H9 (cell line): ENCODE measurements at regions not wholly inside any gene's neighbourhood (a gene's known extent, or its start where the extent isn't known, plus 50 kb on each side); places are given as distances from the start of the nearest gene placed in this dataset.

ENCODE experiments used
- DNase-seq: peaks from one replicate; pipeline ENCODE4 v3.0.0-alpha.2; 2017
- H2AFZ ChIP-seq: one replicate; pipeline ENCODE4 v1.6.1; 2013; ENCODE audit warnings: mild to moderate bottlenecking, low read length, control low read depth, moderate library complexity
- H2AK5ac ChIP-seq: 2 replicates; pipeline ENCODE4 v1.6.1; 2013; ENCODE audit warnings: low read length, control low read depth, mixed read lengths; ENCODE audit not compliant: insufficient read length
- H2BK120ac ChIP-seq: one replicate; pipeline ENCODE4 v1.6.1; 2013; ENCODE audit warnings: low read depth, mild to moderate bottlenecking, low read length, control low read depth, inconsistent platforms; ENCODE audit not compliant: poor library complexity, severe bottlenecking
- H2BK12ac ChIP-seq: 2 replicates; pipeline ENCODE4 v1.6.1; 2013; ENCODE audit warnings: low read length, control low read depth, mixed read lengths, low read depth; ENCODE audit not compliant: insufficient read length
- H2BK15ac ChIP-seq: 2 replicates; pipeline ENCODE4 v1.6.1; 2013; ENCODE audit warnings: low read depth, low read length, control low read depth
- H2BK20ac ChIP-seq: one replicate; pipeline ENCODE4 v1.6.1; 2013; ENCODE audit warnings: low read depth, mild to moderate bottlenecking, low read length, control low read depth, inconsistent platforms; ENCODE audit not compliant: poor library complexity, severe bottlenecking
- H2BK5ac ChIP-seq: 2 replicates; pipeline ENCODE4 v1.6.1; 2013; ENCODE audit warnings: low read length, control low read depth, mixed read lengths; ENCODE audit not compliant: insufficient read length
- H3K14ac ChIP-seq: 2 replicates; pipeline ENCODE4 v1.6.1; 2013; ENCODE audit warnings: low read length, control low read depth; ENCODE audit not compliant: insufficient read depth
- H3K18ac ChIP-seq: 2 replicates; pipeline ENCODE4 v1.6.1; 2013; ENCODE audit warnings: low read depth, mild to moderate bottlenecking, mixed read lengths, low read length, control low read depth; ENCODE audit not compliant: insufficient read length
- H3K23ac ChIP-seq: 2 replicates; pipeline ENCODE4 v1.6.1; 2013; ENCODE audit warnings: low read length, control low read depth, mixed read lengths, low read depth; ENCODE audit not compliant: insufficient read length
- H3K23me2 ChIP-seq: 2 replicates; pipeline ENCODE4 v1.6.1; 2013; ENCODE audit warnings: low read depth, mild to moderate bottlenecking, mixed read lengths, low read length, control low read depth; ENCODE audit not compliant: insufficient read length, poor library complexity, severe bottlenecking
- H3K27ac ChIP-seq: 2 replicates; pipeline ENCODE4 v1.5.1; 2013; ENCODE audit warnings: low read length, control low read depth, mixed read lengths, low read depth; ENCODE audit not compliant: insufficient read length
- H3K27me3 ChIP-seq: 2 replicates; pipeline ENCODE4 v1.6.1; 2013; ENCODE audit warnings: low read length, control low read depth, inconsistent platforms; ENCODE audit not compliant: insufficient read depth
- H3K4ac ChIP-seq: 2 replicates; pipeline ENCODE4 v1.6.1; 2013; ENCODE audit warnings: low read depth, mild to moderate bottlenecking, control low read depth, inconsistent platforms, low read length, moderate library complexity
- H3K4me1 ChIP-seq: 2 replicates; pipeline ENCODE4 v1.6.1; 2013; ENCODE audit warnings: low read length, control low read depth, inconsistent platforms; ENCODE audit not compliant: insufficient read depth
- H3K4me2 ChIP-seq: 2 replicates; pipeline ENCODE4 v1.6.1; 2013; ENCODE audit warnings: low read length, control low read depth, mixed read lengths; ENCODE audit not compliant: insufficient read length, insufficient read depth
- H3K56ac ChIP-seq: 2 replicates; pipeline ENCODE4 v1.6.1; 2013; ENCODE audit warnings: low read depth, mild to moderate bottlenecking, mixed read lengths, low read length, control low read depth; ENCODE audit not compliant: insufficient read length
- H3K79me1 ChIP-seq: 2 replicates; pipeline ENCODE4 v1.6.1; 2013; ENCODE audit warnings: low read depth, mild to moderate bottlenecking, moderate library complexity, low read length, control low read depth, inconsistent platforms; ENCODE audit not compliant: insufficient read depth, poor library complexity, severe bottlenecking
- H3K79me2 ChIP-seq: 2 replicates; pipeline ENCODE4 v1.6.1; 2013; ENCODE audit warnings: low read length, control low read depth, inconsistent platforms; ENCODE audit not compliant: insufficient read depth
- H3K9ac ChIP-seq: 2 replicates; pipeline ENCODE4 v1.6.1; 2013; ENCODE audit warnings: low read length, control low read depth, mixed read lengths; ENCODE audit not compliant: insufficient read length; ENCODE audit errors: extremely low read depth
- H3K9me3 ChIP-seq: one replicate; pipeline ENCODE4 v1.6.1; 2013; ENCODE audit warnings: low read depth, low read length, inconsistent platforms; ENCODE audit not compliant: control insufficient read depth
- H3T11ph ChIP-seq: one replicate; pipeline ENCODE4 v1.6.1; 2013; ENCODE audit warnings: mild to moderate bottlenecking, low read length, control low read depth, inconsistent platforms
- H4K20me1 ChIP-seq: one replicate; pipeline ENCODE4 v1.6.1; 2013; ENCODE audit not compliant: control insufficient read depth, insufficient read length, insufficient read depth
- H4K5ac ChIP-seq: 2 replicates; pipeline ENCODE4 v1.6.1; 2013; ENCODE audit warnings: low read depth, mild to moderate bottlenecking, mixed read lengths, low read length, control low read depth; ENCODE audit not compliant: insufficient read length
- H4K8ac ChIP-seq: replicated peaks from 2 replicates; pipeline ENCODE4 v1.6.1; 2013; ENCODE audit warnings: low read length, control low read depth, mixed read lengths, low read depth; ENCODE audit not compliant: insufficient read length
- H4K91ac ChIP-seq: 2 replicates; pipeline ENCODE4 v1.6.1; 2013; ENCODE audit warnings: low read depth, mild to moderate bottlenecking, moderate library complexity, mixed read lengths, low read length, control low read depth; ENCODE audit not compliant: insufficient read length
- H3K27ac Mint-ChIP-seq, 3 experiments: 2 replicates in 2 of 3; 3 replicates in 1 of 3; pipeline ENCODE4 v1.8.0; 2020 to 2021; ENCODE audit warnings: mixed read lengths in 3 of 3, mild to moderate bottlenecking in 1 of 3, moderate library complexity in 1 of 3
- H3K27me3 Mint-ChIP-seq: 2 replicates; pipeline ENCODE4 v1.8.0; 2021; ENCODE audit warnings: low read depth, mild to moderate bottlenecking, moderate library complexity, mixed read lengths
- H3K36me3 Mint-ChIP-seq, 3 experiments: 2 replicates in 2 of 3; 3 replicates in 1 of 3; pipeline ENCODE4 v1.8.0; 2020 to 2021; ENCODE audit warnings: low read depth in 3 of 3, mixed read lengths in 3 of 3; ENCODE audit not compliant: insufficient read depth in 1 of 3
- H3K4me1 Mint-ChIP-seq, 2 experiments: 2 replicates each; pipeline ENCODE4 v1.8.0; 2020; ENCODE audit warnings: mixed read lengths in 2 of 2
- H3K4me3 Mint-ChIP-seq, 2 experiments: 2 replicates in 1 of 2; 3 replicates in 1 of 2; pipeline ENCODE4 v1.8.0; 2020 to 2021; ENCODE audit warnings: mild to moderate bottlenecking in 2 of 2, mixed read lengths in 2 of 2, moderate library complexity in 1 of 2
- H3K9me3 Mint-ChIP-seq, 2 experiments: 2 replicates in 1 of 2; 3 replicates in 1 of 2; pipeline ENCODE4 v1.8.0; 2020; ENCODE audit warnings: mild to moderate bottlenecking in 2 of 2, mixed read lengths in 2 of 2, moderate library complexity in 1 of 2
- WGBS: extraction: QIAGEN DNeasy Blood & Tissue Kit; methylation state at CpG from one replicate; pipeline ENCODE4 v1.1.7; 2013; ENCODE audit warnings: missing lambda C conversion rate, low lambda C conversion rate, mixed read lengths; ENCODE audit not compliant: insufficient read length; ENCODE audit errors: extremely low coverage; 5-methylcytosine and 5-hydroxymethylcytosine counted together
- TF ChIP-seq, protein P1 (sequence below): fragments of 200-600 bp; sonication (generic); conservative IDR thresholded peaks from 3 replicates; pipeline ENCODE4 v1.8.0; 2021; ENCODE audit warnings: antibody characterized with exemption, mild to moderate bottlenecking

DNA sequence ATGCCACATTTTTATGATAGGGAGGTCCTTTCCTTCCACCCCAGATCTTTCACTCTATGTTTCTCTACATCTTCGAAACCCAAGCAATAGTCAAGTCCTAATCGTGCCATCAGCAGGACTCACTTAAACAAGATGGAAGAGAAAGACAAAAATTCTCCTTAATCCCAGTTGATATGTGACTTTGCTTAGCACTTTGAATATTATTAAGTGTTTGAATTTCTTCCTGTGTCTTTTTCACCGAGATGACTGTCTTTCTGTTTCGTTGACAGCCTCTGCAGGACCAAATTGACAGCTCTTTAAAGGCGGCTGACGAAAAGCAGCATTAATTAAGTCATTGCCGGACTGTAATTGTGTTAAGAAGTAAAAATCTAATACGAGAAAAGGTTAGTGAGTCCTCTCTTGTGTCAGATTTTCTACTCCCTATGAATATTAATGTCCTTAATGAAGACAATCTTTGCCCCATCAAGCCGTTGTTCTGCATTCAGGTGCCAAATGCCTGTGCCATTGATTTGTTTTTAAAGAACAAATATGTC, 208.8 kb upstream of the TSHZ2 start:
- no peak overlapping the region for H3K4me2 ChIP-seq

More for the DNA sequence above, 208.8 kb upstream of the TSHZ2 start:
- Mint-ChIP-seq H3K9me3 (no peaks in the 10 kb centered on the region), H3K27me3 (peaks cover 2% of the 10 kb centered on the region), H3K4me1 (no peaks in the 10 kb centered on the region), H3K36me3 (no peaks in the 10 kb centered on the region), H3K4me3 (no peak overlapping the region), H3K27ac (no peak overlapping the region)
- H2BK20ac ChIP-seq: no peak overlapping the region
- H3K18ac ChIP-seq: no peak overlapping the region
- no peaks in the 10 kb centered on the region for H3K79me1 ChIP-seq
- no peaks in the 10 kb centered on the region for H3K23me2 ChIP-seq
- H3K79me2 ChIP-seq: no peaks in the 10 kb centered on the region
- no peak overlapping the region for H2BK5ac ChIP-seq
- DNase-seq: no peak
- no peak overlapping the region for H3K23ac ChIP-seq
- H2BK15ac ChIP-seq: no peak overlapping the region
- H3K4ac ChIP-seq: no peak overlapping the region
- H3K27me3 ChIP-seq: no peaks in the 10 kb centered on the region
- H3K9ac ChIP-seq: no peak overlapping the region
- WGBS: no CpG with 5 or more reads among the region's 9 CpGs
- H2AK5ac ChIP-seq: no peak overlapping the region
- no peak overlapping the region for H2BK120ac ChIP-seq
- H3K27ac ChIP-seq: no peak overlapping the region
- H3K9me3 ChIP-seq: no peaks in the 10 kb centered on the region
- TF ChIP-seq, protein P1, sequence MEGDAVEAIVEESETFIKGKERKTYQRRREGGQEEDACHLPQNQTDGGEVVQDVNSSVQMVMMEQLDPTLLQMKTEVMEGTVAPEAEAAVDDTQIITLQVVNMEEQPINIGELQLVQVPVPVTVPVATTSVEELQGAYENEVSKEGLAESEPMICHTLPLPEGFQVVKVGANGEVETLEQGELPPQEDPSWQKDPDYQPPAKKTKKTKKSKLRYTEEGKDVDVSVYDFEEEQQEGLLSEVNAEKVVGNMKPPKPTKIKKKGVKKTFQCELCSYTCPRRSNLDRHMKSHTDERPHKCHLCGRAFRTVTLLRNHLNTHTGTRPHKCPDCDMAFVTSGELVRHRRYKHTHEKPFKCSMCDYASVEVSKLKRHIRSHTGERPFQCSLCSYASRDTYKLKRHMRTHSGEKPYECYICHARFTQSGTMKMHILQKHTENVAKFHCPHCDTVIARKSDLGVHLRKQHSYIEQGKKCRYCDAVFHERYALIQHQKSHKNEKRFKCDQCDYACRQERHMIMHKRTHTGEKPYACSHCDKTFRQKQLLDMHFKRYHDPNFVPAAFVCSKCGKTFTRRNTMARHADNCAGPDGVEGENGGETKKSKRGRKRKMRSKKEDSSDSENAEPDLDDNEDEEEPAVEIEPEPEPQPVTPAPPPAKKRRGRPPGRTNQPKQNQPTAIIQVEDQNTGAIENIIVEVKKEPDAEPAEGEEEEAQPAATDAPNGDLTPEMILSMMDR: no peak
- H3K56ac ChIP-seq: no peak overlapping the region
- H3K14ac ChIP-seq: no peak overlapping the region
- no peak overlapping the region for H2AFZ ChIP-seq
- H2BK12ac ChIP-seq: no peak overlapping the region
- no peak overlapping the region for H4K91ac ChIP-seq
- no peaks in the 10 kb centered on the region for H4K20me1 ChIP-seq
- no peak overlapping the region for H3T11ph ChIP-seq
- H4K5ac ChIP-seq: no peak overlapping the region
- no peaks in the 10 kb centered on the region for H3K4me1 ChIP-seq
- no peak overlapping the region for H4K8ac ChIP-seq
